HG03565 (cell line): ENCODE measurements at regions not wholly inside any gene's neighbourhood (a gene's known extent, or its start where the extent isn't known, plus 50 kb on each side); places are given as distances from the start of the nearest gene placed in this dataset.

Experiments used
- ATAC-seq: cut with Tn5 transposase; IDR thresholded peaks from one replicate; pipeline ENCODE4 v1.9.1; 2021; ENCODE audit warnings: mild to moderate bottlenecking, moderate library complexity; ENCODE audit not compliant: unreplicated experiment

GRCh38 chr11:31912808-31913207, 101.7 kb upstream of the PAX6 start:
- no peak for ATAC-seq

GRCh38 chr11:31910950-31911576, 99.9 kb upstream of the PAX6 start:
- ATAC-seq, result no peak

GRCh38 chr11:31903225-31904074, 92.3 kb upstream of the PAX6 start:
- no peak for ATAC-seq

- no peak for ATAC-seq
These were observed 91.6 kb upstream of the PAX6 start for GRCh38 chr11:31902706-31903105.

- ATAC-seq, result no peak
These were observed 84.8 kb upstream of the PAX6 start for GRCh38 chr11:31895926-31896325.

GRCh38 chr11:31887180-31887579, 76.1 kb upstream of the PAX6 start:
- ATAC-seq, result no peak

GRCh38 chr11:31884080-31884479, 73.0 kb upstream of the PAX6 start:
- ATAC-seq, result no peak

- ATAC-seq, result no peak
These were observed 72.3 kb upstream of the PAX6 start for GRCh38 chr11:31883435-31883834.

- no peak for ATAC-seq
These were observed 71.8 kb upstream of the PAX6 start for GRCh38 chr11:31882951-31883392.

- no peak for ATAC-seq
These were observed 70.7 kb upstream of the PAX6 start for GRCh38 chr11:31881825-31882224.

GRCh38 chr11:31879681-31880080, 68.6 kb upstream of the PAX6 start:
- no peak for ATAC-seq

- ATAC-seq, result no peak
These were observed 66.7 kb upstream of the PAX6 start for GRCh38 chr11:31877863-31878262.

GRCh38 chr11:31877083-31877482, 66.0 kb upstream of the PAX6 start:
- no peak for ATAC-seq

- ATAC-seq, result no peak
These were observed 64.9 kb upstream of the PAX6 start for GRCh38 chr11:31875866-31876560.

GRCh38 chr11:31874631-31875191, 63.6 kb upstream of the PAX6 start:
- ATAC-seq, result no peak

GRCh38 chr11:31873124-31873523, 62.0 kb upstream of the PAX6 start:
- no peak for ATAC-seq

GRCh38 chr11:31872076-31872443, 60.9 kb upstream of the PAX6 start:
- ATAC-seq, result no peak

GRCh38 chr11:31871310-31872075, 60.4 kb upstream of the PAX6 start:
- ATAC-seq, result no peak

GRCh38 chr11:31870609-31871309, 59.6 kb upstream of the PAX6 start:
- no peak for ATAC-seq

- ATAC-seq, result no peak
These were observed 58.9 kb upstream of the PAX6 start for GRCh38 chr11:31869986-31870385.
